Loucy (cell line): ENCODE measurements at regions not wholly inside any gene's neighbourhood (a gene's known extent, or its start where the extent isn't known, plus 50 kb on each side); places are given as distances from the start of the nearest gene placed in this dataset.

Experiments used
- CTCF ChIP-seq: fragments of 200-600 bp; sonication (generic); conservative IDR thresholded peaks from 2 replicates; pipeline ENCODE4 v1.5.1; 2014; ENCODE audit warnings: mild to moderate bottlenecking, antibody characterized with exemption, low read length
- EZH2phosphoT487 ChIP-seq: fragments of 200-600 bp; IDR thresholded peaks from 2 replicates; pipeline ENCODE4 v1.6.1; 2018; ENCODE audit warnings: antibody characterized with exemption, mild to moderate bottlenecking, moderate library complexity, borderline replicate concordance

- TF ChIP-seq CTCF (no peak), EZH2phosphoT487 (no peak)
Measured at GRCh38 chr10:77718957-77719356, 81.3 kb upstream of the KCNMA1 start.
